Fibroblast of mammary gland (primary cell): ENCODE measurements at regions not wholly inside any gene's neighbourhood (a gene's known extent, or its start where the extent isn't known, plus 50 kb on each side); places are given as distances from the start of the nearest gene placed in this dataset.
A peak's percentile ranks its signal among the peaks of the same experiment; 100 is the strongest.

Experiments
- DNase-seq: peaks from one replicate; pipeline ENCODE4 v3.0.0-alpha.2; 2010; ENCODE audit warnings: low read depth
- H3K4me3 ChIP-seq: 2 replicates; pipeline ENCODE4 v1.5.1; 2011; ENCODE audit warnings: low read depth, mild to moderate bottlenecking, low read length, moderate library complexity; ENCODE audit not compliant: control insufficient read depth
- TF ChIP-seq, protein P1 (sequence below): conservative IDR thresholded peaks from 2 replicates; pipeline ENCODE4 v1.5.1; 2011; ENCODE audit warnings: low read depth, low read length, inconsistent platforms; ENCODE audit not compliant: control insufficient read depth, insufficient read depth

DNA sequence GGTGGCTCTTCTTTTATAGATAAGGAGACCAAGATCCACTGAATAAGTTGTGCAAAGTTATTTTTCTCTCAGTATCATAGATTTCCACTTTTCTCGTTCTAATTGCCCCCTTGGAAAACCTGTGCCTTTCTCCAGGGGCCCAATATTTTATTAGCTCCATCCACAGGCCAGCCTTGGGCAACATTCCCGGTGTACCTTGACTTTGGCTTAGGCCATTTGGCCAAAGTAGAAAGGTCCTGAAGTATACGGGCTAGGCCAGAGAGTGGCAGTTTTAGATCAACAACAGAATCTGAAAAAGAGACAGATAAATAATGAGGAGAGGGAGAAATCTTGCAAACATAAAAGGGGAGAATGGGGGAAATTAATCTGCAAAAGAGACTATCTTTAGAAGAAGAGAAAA lies 91.7 kb upstream of the CHMP2B start:
- TF ChIP-seq, protein P1, sequence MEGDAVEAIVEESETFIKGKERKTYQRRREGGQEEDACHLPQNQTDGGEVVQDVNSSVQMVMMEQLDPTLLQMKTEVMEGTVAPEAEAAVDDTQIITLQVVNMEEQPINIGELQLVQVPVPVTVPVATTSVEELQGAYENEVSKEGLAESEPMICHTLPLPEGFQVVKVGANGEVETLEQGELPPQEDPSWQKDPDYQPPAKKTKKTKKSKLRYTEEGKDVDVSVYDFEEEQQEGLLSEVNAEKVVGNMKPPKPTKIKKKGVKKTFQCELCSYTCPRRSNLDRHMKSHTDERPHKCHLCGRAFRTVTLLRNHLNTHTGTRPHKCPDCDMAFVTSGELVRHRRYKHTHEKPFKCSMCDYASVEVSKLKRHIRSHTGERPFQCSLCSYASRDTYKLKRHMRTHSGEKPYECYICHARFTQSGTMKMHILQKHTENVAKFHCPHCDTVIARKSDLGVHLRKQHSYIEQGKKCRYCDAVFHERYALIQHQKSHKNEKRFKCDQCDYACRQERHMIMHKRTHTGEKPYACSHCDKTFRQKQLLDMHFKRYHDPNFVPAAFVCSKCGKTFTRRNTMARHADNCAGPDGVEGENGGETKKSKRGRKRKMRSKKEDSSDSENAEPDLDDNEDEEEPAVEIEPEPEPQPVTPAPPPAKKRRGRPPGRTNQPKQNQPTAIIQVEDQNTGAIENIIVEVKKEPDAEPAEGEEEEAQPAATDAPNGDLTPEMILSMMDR: no peak
- DNase-seq: no peak
- H3K4me3 ChIP-seq: no peak overlapping the region

DNA sequence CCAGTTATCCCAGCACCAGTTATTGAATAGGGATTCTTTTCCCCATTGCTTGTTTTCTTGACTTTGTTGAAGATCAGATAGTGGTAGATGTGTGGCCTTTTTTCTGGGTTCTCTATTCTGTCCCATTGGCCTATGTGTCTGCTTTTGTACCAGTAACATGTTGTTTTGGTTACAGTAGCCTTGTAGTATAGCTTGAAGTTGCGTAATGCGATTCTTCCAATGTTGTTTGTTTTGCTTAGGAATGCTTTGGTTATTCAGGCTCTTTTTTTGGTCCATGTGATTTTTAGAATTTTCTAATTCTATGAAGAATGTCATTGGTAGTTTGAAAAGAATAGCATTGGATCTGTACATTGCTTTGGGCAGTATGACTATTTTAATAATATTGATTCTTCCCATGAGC lies 94.3 kb upstream of the CHMP2B start:
- TF ChIP-seq, protein P1: no peak
- DNase-seq: peak; percentile 23
- H3K4me3 ChIP-seq: no peak overlapping the region

DNA sequence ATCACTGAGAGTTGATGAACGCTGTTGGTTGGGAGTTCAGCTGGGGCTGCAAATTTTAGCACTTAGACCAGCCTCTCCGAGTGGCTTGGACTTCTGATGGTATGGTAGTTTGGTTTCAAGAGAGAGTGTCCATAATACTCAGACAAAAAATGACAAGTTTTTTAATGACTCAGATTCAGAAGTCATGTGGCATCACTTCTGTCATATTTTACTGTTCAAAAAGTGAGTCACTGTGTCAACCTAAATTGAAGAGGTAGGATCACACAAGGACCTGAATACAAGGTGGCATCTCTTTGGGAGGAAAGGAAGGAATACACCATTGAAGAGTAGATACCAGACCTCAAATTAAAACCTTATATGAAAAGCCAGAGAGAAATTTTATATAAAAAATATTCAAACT lies 99.1 kb upstream of the CHMP2B start:
- TF ChIP-seq, protein P1: no peak
- DNase-seq: no peak
- no peak overlapping the region for H3K4me3 ChIP-seq

DNA sequence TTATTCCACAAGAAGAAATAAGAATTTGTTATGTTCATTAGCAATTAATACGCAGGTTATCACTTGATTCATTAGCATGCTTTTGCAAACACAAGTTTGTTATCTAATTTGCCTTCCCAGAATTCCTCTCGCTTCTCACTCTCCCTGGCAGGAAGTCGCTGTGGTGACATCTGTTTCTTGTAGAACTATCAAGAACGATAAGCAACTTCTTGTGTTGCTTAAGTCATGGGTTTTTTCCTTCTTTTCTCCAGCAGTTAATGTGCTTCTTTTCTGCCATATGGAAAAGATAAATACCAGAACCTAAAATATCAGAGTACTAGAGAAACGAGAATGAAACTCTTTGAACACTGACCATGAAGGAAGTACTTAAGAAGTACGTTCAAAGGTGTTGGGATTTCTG lies 99.8 kb upstream of the CHMP2B start:
- peak; percentile 10 for DNase-seq
- TF ChIP-seq, protein P1: no peak
- no peak overlapping the region for H3K4me3 ChIP-seq

DNA sequence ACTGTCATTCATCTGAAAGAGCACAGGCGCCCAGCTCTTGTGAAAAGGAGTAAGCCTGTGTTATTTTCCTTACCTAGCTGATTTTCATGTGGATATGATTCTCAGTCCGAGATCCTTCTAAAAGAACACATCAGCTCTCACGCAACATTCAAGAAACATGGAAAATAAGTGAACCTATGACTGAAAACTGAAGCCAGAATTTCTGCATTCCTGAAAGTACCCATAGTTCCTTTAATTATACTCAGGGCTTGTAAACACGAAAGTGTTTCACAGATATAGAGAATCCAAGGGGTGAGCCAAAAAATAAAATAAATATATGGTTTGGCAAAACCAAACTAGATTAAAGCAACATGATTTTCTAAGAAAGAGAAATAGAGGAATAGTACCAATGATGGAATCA lies 100.8 kb upstream of the CHMP2B start:
- TF ChIP-seq, protein P1: no peak
- DNase-seq: no peak
- H3K4me3 ChIP-seq: no peak overlapping the region

DNA sequence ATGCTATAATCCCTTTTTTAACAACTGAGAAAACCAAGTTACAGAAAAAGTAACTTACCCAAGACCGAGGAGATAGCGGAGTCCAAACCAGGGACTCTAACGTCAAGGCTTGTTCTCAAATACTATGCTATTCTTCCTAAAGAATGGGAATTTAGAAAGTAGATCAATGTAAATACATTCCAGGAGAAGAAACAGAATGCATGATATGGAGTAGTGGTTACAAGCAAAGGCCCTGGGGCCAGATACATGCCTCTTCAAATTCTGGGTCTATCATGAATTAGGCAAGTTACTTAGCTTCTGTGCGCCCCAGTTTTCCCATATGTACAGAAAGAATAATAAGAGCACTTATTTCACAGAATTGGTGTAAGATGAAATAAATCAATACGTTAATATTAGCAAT lies 102.0 kb upstream of the CHMP2B start:
- H3K4me3 ChIP-seq: no peak overlapping the region
- no peak for DNase-seq
- TF ChIP-seq, protein P1: no peak

DNA sequence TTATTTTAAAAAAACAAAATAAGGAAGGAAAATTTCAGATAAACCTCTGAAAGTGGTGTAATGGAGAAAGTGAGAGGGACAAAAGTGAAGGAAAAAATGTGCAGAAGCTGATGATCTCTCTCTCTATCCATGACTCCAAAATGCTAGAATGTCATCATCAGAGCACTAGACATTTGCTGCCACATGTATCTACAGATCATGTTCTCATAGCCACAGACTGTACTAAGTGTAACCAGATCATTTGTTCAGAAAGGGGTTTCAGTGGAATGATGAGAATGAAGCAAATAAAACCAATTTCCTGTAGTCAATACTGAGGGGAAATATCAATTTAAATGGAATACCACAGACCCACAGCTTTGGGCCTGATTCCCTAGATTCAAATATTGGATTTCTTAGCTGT lies 104.3 kb upstream of the CHMP2B start:
- TF ChIP-seq, protein P1: no peak
- no peak for DNase-seq
- H3K4me3 ChIP-seq: no peak overlapping the region
